HG03565 (cell line): ENCODE measurements at regions not wholly inside any gene's neighbourhood (a gene's known extent, or its start where the extent isn't known, plus 50 kb on each side); places are given as distances from the start of the nearest gene placed in this dataset.
"Not testable (repeated sequence)": the region's sequence is repeated elsewhere in the genome, so short reads cannot be mapped to it uniquely, and the experiment has no call there.

Source experiments
- ATAC-seq: cut with Tn5 transposase; IDR thresholded peaks from one replicate; pipeline ENCODE4 v1.9.1; 2021; ENCODE audit warnings: mild to moderate bottlenecking, moderate library complexity; ENCODE audit not compliant: unreplicated experiment

DNA sequence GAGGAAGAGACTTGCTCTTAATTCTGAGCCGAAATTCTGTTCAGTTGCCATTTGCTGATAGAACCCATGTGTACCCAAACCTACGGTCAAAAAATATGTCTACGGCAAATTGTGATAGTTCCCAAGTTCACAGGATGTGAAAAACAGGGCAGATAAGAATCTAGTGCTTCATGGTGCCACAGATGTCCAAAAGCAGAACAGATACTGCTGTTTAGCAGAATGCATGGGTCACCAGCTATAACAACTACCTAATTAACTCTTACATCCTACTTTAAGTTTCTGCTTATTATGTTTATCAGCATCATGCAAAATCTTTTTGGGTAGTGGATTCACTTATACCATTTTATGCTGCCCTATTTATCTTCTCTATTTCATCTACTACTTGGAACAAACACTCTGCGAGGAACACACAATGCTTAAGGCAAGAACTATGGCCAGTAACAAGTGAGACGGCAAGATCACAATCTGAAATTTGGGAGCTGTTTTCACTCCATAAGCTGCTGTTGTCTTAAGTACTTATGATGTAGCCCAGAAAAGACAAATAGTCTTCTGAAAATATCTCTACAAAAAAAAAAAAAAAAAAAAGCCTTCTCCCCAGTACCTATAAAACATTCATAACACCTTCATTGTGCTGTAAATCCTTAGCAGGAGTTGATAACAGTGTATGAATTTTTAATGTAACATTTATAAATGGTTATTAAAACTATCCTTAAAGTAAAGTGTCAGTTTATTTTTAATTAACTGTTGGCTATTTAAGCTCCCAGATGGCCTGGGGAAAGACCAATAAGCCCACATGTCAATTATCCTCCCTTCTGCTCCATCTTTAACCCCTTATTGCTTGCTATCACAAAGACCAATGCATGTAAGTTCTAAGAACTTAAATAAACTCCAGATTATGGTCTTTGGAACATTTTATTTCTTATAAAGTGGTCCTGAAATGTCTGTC lies 232.3 kb downstream of the TLR4 start:
- peak; percentile 100 for ATAC-seq

DNA sequence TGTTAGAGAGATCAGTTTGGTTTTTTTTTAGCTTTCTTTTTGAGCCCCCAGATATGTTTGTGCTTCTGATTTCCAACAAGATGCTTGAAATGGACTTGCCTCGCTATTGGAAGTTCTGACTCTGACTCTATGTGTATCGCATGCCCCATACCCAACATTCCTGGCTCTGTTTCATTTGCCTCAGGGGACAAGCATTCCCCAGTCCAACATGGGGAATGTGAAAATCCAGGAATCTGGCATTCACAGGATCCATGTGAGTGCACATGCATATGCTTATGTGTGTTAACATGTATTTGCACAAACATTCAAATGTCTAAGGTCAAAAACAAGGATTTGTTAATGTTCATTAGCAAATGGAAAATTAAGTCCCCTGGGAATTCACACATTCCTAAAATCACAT lies 233.9 kb downstream of the TLR4 start:
- ATAC-seq = no peak

DNA sequence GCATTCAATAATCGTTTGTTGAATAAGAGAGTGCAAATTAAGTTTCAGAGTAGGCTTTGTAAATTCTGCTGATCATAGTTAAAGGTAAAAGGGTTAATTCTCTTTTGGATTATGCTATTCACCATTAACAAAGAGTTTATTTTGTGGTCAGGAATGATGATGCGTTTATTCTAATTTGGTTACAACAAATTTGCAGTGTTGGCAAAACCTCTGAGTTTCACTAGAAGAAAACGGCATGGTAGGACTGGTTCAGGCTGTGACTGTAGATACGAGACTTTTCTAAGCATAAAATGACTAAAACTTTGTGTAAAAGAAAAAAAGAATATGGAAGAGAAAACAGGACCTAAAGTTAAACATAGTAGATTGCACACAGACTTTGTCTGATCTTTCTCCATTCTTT lies 234.7 kb downstream of the TLR4 start:
- ATAC-seq = no peak

DNA sequence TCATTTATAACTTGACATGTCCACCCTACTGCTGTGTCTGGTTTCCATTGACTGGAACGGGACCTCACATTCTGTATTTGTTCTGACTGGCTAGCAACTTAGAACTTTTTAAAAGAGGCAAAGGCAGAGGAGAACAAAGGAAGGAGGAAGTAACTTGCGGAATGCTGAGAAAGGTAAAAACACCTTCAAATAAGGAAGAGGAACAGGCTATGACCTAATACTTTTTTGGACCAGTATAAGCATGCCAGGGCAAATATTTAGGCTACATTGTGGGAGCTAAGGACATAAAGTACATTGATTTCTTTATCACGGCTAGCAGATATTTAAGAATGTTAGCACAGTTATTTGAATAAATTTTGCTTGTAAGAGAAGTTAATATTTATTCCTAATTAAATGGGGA lies 240.5 kb downstream of the TLR4 start:
- not testable (repeated sequence) for ATAC-seq

DNA sequence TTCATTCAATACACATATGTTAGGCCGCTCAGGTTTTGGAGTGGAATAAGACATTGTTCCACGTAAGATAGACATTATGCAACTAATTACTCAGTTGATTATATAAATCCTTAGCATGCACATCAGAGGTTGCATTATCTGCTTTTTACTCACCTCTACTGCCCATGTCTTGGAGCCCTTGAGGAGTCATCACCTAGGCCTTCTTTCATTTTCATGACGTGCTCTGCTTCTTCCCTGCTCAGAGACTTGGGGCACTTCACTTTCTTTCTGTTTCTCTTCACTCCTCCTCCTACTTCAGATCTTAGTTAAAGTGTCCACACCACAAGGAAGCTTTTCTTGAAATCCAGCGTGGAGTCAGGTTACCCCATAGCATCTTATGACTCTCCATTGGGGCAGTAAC lies 241.1 kb downstream of the TLR4 start:
- ATAC-seq = peak; percentile 49

DNA sequence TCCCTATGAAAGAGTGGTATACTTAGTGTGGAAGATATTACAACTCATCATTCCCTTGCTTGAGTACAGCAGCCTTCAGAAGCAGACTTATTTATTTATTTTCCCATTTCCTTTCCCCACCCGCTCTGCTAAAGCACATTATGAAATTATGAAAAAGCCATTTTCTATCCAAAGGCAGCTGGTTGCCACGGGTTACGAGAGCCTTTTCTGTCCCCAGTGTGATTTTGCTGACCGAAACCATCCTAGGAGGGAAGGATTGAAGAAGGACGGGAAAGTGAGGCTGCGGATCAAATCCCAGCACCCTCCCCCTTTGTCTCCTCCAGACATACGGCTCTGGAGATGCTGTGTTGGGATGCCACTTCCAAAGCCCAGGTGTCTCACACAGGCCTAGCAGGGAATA lies 246.9 kb downstream of the TLR4 start:
- no peak for ATAC-seq

DNA sequence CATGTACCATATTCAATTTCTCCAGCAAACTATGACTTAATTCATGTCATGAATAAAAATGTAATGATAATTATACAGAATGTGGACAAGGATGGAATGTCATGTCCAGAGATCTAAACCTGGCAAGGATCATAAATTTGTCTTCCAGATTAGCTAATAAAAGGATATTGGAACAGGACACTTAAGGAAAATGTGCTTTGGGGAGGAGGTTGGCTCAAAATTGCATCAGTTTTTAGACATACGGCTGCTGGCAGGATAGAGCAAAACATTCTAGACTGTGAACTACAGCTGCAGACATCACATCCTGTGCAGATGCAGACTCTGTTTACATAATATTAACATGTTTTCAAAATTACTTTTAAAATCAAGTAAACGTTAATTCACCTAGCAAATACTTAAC lies 248.4 kb downstream of the TLR4 start:
- ATAC-seq = no peak

DNA sequence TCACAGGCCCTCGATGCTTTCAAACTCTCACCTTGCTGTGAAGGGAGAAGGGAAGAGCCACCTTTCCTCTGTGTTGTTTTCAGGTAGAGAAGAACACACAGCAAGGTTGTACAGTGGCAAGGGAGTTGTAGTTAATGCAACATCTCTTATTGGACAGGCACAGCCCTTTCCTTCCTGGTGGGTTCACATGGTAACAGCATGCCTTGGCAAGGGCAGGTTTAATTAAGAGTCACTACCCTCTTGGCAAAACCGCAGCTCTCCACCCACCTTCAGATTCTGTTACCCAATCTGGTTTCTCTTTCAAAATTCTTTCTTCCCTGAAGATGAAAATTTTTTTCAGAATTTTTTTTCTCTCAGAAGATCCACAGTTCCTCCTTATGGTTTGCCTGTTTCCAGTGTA lies 253.1 kb downstream of the TLR4 start:
- ATAC-seq = no peak

DNA sequence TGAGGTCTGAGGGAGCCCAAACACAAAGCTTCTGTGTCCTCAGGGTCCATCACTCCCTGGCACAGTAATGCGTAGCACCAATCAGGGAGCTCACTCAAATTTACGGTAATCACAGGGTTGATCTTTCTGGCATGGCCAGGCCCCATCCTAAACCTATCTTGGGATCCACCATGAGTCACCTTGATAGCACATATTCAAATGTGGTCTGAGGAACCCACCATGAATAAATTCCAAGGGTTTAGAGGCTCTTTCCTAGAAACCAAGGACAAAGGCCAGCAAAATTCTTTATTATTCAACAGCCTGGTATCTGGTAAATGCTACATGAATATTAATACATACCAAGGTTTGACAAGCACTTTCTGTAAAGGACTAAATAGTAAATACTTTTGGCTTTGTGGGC lies 254.5 kb downstream of the TLR4 start:
- no peak for ATAC-seq

DNA sequence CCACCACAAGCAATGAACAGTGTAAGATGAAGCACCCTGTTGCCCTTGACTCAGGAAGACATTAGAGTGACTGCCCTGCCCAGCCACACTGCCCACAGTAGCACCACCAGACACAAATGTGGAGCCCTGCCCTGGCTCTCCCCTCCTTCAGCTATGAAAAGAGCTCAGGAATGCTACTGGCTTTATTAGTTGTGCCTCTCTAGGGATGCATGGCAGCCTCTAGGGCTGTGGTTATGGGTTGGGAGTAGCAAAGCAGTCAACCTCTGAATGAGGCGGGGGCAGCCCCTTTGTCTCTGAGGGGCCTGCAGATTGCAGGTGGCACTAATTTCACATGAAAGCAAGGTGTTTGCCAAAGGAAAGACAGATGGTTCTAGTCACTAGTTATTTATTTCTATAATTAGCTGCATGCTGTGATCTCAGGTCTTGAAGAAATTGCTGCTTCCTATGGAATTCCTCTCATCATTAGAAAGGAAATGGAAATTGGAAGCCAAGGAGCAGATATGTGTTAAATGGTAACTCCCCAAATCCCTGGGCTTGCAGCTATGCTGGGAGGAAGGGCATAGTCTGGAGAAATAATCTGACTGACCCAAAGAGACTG lies 259.4 kb downstream of the TLR4 start:
- ATAC-seq = no peak

DNA sequence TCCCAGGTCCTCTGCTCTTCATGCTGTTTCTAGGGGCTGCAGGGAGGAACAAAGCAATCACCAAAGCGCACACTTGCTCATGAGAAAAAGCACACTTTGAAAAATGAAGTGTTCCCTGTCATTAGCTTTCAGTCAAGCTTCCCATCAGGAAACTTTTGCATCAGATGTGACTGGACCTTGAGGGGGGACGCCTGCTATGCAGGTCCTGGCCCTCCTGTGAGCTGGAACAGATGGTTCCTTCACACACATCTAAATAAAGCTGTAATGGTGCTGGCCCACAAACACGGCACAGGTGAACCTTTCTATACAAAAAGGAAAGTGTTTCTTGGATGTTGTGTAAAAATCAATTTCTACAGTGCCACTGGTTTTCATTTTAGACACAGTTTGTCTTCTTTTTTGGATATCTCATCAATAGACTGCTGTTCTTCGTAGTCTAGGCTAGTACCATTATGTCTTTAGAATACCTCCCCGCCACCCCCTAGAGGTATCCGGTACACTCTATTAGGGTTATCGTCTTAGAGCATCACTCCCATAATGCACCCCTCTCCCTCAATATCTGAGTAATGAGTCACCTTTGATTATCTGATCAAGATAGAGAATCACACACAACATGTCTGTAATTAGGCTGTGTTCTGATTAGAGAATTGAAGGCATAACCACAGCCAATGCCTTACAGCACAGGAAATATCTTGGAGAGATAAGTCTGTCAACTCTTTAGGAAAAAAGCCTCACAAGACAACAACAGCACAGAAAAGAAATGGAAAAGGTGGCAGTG lies 266.3 kb downstream of the TLR4 start:
- no peak for ATAC-seq

DNA sequence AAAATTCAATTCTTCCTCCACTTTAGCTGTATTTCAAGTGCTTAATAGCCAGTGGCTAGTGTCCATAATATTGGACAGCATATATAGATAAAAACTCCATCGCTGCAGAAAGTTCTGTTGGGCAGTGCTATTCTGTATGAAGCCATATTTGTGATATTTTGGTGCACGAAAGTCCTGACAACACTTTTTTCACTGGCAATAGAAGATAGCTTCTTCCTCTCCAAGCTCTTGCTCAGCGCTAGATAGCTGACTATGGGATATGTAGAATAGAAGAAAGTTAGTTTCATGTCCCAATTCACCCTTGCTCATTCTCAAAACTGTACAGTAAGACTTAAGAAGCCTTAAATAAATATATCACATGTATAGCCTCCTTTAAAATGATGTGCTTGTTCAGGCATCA lies 269.9 kb downstream of the TLR4 start:
- ATAC-seq = no peak

DNA sequence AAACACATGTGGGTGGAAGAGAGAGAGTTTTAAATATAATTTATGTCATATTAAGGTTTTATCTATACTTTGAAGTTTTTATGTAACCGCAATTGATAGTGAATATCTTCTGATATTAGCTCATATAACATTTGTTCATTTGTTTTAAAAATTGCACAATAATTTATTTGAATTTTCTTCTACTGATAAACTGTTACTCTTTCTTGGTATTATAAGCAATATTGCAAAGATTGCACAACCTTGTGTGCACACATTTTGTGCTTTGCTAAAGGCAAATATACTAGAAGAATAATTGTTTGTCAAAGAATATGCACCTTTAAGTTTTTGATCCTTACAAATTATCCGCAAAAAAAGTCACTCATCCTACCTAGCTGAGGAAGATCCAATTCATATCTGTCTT lies 275.7 kb downstream of the TLR4 start:
- no peak for ATAC-seq

DNA sequence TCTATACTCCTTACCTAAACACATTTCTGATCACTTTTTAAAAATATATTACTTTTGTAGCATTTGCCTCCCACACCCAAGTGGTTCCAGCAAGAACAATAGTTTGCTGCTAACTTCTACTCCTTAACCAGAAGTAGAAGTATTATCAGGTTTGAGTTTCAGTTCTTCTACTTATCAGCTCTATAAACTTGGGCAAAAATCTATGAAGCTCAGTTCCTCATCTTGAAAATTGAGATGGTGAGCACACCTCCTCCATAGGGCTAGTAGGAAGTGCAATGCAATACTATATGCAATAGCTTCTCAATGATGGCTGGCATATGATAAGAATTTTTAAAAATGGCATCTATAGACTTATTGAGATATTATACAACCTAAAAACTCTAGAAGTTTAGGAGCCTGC lies 283.7 kb downstream of the TLR4 start:
- ATAC-seq = no peak

DNA sequence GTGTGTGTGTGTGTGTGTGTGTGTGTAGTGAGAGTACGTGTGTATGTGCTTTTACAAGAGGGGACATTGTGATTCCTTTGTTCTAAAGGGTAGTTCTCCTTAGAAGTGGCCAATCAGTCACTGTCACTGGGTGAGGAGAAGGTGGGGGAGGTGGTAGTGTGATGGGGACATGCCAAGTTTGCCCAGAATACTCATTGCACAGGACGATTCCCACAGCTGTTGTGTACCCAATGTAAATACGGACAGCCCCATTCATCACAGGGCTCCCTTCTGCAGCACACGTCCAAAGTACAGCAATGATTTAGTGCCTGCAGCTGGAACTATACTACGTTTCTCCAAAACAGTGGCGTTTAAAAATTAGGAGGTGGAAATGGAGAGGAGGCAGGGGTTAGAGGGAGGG lies 287.8 kb downstream of the TLR4 start:
- ATAC-seq = no peak

DNA sequence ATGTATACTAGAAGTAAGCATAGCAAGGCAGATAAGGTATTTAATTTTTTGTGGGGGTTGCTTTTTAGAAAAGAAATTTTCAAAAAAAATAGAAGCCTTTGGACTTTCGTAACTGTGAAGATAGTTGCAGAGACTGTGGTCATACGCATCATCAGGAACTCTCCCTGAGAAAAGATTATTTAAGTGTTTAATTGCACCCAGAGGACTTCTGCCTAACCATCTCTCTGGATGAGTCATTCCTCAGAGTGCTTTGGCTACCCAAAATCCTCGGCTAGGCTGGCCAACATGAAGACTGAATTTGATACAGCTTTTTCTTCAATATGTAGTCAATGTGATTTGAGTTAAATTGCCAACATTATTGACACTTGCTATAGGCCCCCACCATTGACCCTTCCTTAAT lies 296.4 kb downstream of the TLR4 start:
- ATAC-seq = no peak

DNA sequence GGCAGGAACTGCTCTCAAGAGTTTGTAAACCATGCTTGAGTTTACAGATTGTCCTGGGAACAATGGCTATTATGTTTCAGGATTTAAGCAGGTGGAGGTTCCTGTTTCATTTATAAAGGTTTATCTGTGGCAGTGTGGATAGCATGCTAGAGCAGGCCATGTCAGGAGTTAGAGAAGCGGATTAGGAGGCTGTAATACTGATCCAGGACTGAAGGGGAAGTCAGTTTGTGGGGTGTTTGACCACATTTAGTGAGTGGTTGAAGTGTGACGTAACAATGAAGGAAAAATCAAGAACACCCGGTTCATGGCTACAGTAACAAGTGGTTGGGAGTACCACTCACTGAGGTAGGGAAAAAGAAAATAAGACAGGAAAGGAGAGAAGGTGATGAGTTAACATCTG lies 299.0 kb downstream of the TLR4 start:
- no peak for ATAC-seq

DNA sequence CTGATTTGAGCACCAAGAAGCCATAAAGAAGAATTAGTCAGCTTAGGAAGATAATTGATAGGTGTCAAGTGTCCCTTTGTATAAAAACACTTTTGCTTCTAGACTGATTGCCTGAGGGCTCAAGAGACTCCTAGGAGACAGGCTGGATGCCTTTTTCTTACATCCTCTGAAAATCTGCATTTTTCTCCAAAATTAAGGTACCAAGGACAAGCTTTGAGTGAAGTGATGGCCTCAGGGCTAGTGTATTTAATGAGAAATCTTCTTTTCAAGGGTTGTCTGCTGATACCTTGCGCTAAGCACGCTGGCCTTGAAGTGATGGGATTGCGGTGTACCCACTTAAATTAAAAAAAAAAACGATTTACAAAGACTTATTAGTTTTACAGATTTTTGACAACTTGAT lies 304.0 kb downstream of the TLR4 start:
- no peak for ATAC-seq

DNA sequence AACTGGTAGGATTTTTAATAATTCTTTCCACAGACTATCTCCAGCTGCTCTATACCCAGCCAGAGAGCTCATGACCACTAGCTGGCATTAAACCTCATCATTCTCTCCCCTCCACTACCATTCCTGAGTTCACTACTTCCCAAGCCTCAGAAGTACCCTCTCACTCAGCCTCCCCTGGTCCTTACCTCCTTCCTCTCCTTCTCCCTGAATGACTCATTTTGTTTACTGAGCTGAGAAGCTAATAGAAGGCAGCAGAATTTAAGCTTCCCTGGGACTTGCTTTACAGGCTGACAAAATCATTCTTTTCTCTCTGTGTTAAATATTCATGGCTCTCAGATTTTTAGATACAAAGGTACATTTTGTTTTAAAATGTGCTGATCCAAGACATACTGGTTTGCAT lies 305.4 kb downstream of the TLR4 start:
- ATAC-seq = no peak

DNA sequence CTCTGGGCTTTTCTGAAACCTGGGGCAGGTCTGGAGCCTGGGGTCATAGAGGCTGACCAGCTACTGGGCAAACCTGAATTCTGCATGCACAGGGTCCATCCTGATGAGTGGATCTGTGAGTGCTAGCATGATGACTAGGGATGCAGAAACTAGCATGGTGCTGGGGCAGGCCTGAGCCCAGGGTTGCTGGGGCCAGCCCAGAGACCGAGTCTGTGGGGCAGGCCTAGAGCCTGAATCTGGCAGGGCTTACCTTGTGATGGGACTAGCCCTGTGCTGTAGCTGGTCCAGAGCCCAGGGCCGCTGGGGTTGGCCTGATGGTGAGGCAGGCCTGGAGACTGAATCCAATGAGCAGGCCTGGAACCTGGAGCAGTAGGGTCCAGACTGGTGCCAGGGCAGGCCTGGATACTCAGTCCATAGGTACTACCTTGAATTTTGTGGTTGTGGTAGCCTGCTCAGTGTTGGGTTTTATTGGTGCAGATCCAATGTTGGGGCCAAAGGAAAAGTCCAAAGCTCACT lies 313.5 kb downstream of the TLR4 start:
- no peak for ATAC-seq

DNA sequence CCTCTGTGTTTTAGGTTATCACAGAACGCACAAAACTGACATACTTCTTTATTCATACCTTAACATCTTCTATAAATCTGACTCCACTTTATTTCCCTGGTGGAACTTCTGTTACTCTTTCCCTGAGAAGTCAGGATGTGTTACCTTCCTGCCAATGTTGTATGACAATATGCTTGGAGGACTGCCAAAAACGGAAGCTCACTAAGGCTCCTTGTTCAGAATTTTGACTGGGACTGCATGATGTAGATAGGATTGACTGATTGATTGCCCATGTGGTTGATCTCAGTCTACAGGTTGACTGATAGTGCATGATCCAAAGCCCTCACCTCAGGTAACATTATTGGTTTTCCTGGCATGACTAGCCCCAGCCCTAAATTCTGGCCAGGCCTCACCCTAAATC lies 319.4 kb downstream of the TLR4 start:
- ATAC-seq = no peak

DNA sequence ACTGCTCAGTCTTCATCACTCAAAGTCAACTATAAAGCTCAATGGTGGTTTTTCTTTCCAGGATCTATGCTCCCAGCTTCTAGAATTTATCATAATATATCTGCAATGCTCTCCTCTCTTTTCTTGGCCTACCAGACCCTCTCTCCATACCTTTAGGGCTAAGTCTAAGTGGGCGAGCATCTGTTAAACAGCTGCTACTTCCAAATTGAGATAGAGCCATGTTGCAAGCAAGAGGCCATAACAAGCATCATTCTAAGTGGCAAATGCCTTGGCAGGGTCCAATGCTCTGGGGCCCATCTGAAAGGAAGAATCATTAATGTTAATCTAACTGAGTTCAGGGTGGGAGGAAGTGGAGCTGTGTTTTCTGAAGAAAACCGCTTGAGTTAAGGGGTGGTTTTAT lies 324.0 kb downstream of the TLR4 start:
- no peak for ATAC-seq
